Endothelial cell of umbilical vein (primary cell): ENCODE measurements at regions not wholly inside any gene's neighbourhood (a gene's known extent, or its start where the extent isn't known, plus 50 kb on each side); places are given as distances from the start of the nearest gene placed in this dataset.

Source experiments
- BruUV-seq: library from RNA; stranded (reverse); fragments of 400-500 nt; replicated peaks from 2 replicates; lab custom pipeline; 2021; lab: Mats Ljungman, UMichigan
- CTCF ChIA-PET: fragments of 300-600, 350-600 bp; sonication (Branson Sonifier 250); formaldehyde crosslinking; loops from one replicate; lab custom pipeline; 2021; ENCODE audit warnings: antibody characterized with exemption, inconsistent platforms; lab: Charles Lee
- POLR2A ChIA-PET: fragments of 300-600, 350-600 bp; sonication (Branson Sonifier 250); formaldehyde crosslinking; loops from one replicate; lab custom pipeline; 2021; ENCODE audit warnings: antibody characterized with exemption, inconsistent platforms; lab: Charles Lee
- DNase-seq: peaks from one replicate; pipeline ENCODE4 v3.0.0-alpha.2; 2011; ENCODE audit warnings: low read depth, low spot score
- FAIRE-seq: peaks from 2 replicates; lab custom pipeline; 2011; peaks lifted over from hg19 to GRCh38; lab: Jason Lieb, UNC
- H2AFZ ChIP-seq: 2 replicates; pipeline ENCODE4 v1.6.0; 2012; ENCODE audit warnings: low read depth, low read length, control low read depth, inconsistent platforms
- H3K27ac ChIP-seq: 2 replicates; pipeline ENCODE4 v1.5.1; 2011; ENCODE audit warnings: low read depth, mild to moderate bottlenecking, control low read depth, low read length, moderate library complexity; ENCODE audit not compliant: insufficient read depth
- H3K27me3 ChIP-seq, 2 experiments: 2 replicates each; pipeline versions ENCODE4 v1.6.0 to v1.6.1; 2011; ENCODE audit warnings: low read length in 2 of 2, mixed read lengths in 1 of 2; ENCODE audit not compliant: control insufficient read depth in 2 of 2, insufficient read depth in 2 of 2
- H3K36me3 ChIP-seq, 2 experiments: 2 replicates in 1 of 2; 3 replicates in 1 of 2; pipeline ENCODE4 v1.5.1; 2011; ENCODE audit warnings: low read length in 2 of 2, mild to moderate bottlenecking in 1 of 2, moderate library complexity in 1 of 2; ENCODE audit not compliant: control insufficient read depth in 2 of 2, insufficient read depth in 2 of 2; ENCODE audit errors: extremely low read depth in 1 of 2
- H3K4me1 ChIP-seq: 3 replicates; pipeline ENCODE4 v1.5.1; 2011; ENCODE audit warnings: mild to moderate bottlenecking, low read length; ENCODE audit not compliant: control insufficient read depth, insufficient read depth; ENCODE audit errors: extremely low read depth
- H3K4me2 ChIP-seq: 2 replicates; pipeline ENCODE4 v1.6.1; 2011; ENCODE audit warnings: low read length, control low read depth, mixed read lengths; ENCODE audit not compliant: insufficient read depth
- H3K4me3 ChIP-seq, 3 experiments: fragments of 200-600 bp in 1 of 3; sonication (generic), shearing (Covaris generic) in 1 of 3; replicated peaks in 1 of 3; 2 replicates each; pipeline ENCODE4 v1.5.1; 2011 to 2016; ENCODE audit warnings: control low read depth in 3 of 3, low read length in 3 of 3, mild to moderate bottlenecking in 2 of 3, inconsistent platforms in 1 of 3, low read depth in 1 of 3, moderate library complexity in 1 of 3; ENCODE audit not compliant: insufficient read depth in 1 of 3
- H3K79me2 ChIP-seq: 2 replicates; pipeline ENCODE4 v1.6.0; 2012; ENCODE audit warnings: low read length, inconsistent platforms; ENCODE audit not compliant: control insufficient read depth, insufficient read depth
- H3K9ac ChIP-seq: replicated peaks from 2 replicates; pipeline ENCODE3; 2011; ENCODE audit warnings: low read length, control low read depth; ENCODE audit not compliant: insufficient read depth; ENCODE audit errors: extremely low read depth
- H3K9me1 ChIP-seq: replicated peaks from 3 replicates; pipeline ENCODE4 v1.6.0; 2011; ENCODE audit warnings: mild to moderate bottlenecking, low read length; ENCODE audit not compliant: control insufficient read depth, insufficient read depth; ENCODE audit errors: extremely low read depth
- H3K9me3 ChIP-seq: replicated peaks from 2 replicates; pipeline ENCODE4 v1.5.1; 2012; ENCODE audit warnings: low read length, inconsistent platforms; ENCODE audit not compliant: control insufficient read depth, insufficient read depth
- H4K20me1 ChIP-seq: replicated peaks from 2 replicates; pipeline ENCODE3; 2011; ENCODE audit warnings: mild to moderate bottlenecking, low read length; ENCODE audit not compliant: control insufficient read depth, insufficient read depth; ENCODE audit errors: extremely low read depth
- EZH2 ChIP-seq: IDR thresholded peaks from 2 replicates; pipeline ENCODE4 v1.6.1; 2012; ENCODE audit warnings: borderline replicate concordance, low read depth, mild to moderate bottlenecking, moderate library complexity, low read length, inconsistent platforms; ENCODE audit not compliant: severe bottlenecking
- FOS ChIP-seq: IDR thresholded peaks from 2 replicates; pipeline ENCODE4 v1.6.1; 2011; ENCODE audit warnings: mild to moderate bottlenecking, low read length, moderate library complexity, borderline replicate concordance; ENCODE audit not compliant: insufficient read depth
- GATA2 ChIP-seq: IDR thresholded peaks from 2 replicates; pipeline ENCODE4 v1.7.0; 2011; ENCODE audit warnings: low read depth, mild to moderate bottlenecking, moderate library complexity, mixed read lengths, low read length; ENCODE audit not compliant: insufficient read length, insufficient read depth
- JUN ChIP-seq: IDR thresholded peaks from 2 replicates; pipeline ENCODE4 v1.6.1; 2011; ENCODE audit warnings: borderline replicate concordance, low read depth; ENCODE audit not compliant: insufficient read length, insufficient read depth
- MAX ChIP-seq: IDR thresholded peaks from 2 replicates; pipeline ENCODE4 v1.6.1; 2011; ENCODE audit not compliant: insufficient read depth, insufficient read length
- MYC ChIP-seq: IDR thresholded peaks from one replicate; pipeline ENCODE4 v1.6.1; 2011; ENCODE audit warnings: mild to moderate bottlenecking, low read depth, low read length
- POLR2A ChIP-seq: IDR thresholded peaks from 2 replicates; pipeline ENCODE4 v1.6.1; 2012; ENCODE audit warnings: low read depth, mild to moderate bottlenecking, control low read depth, low read length
- POLR2AphosphoS5 ChIP-seq: IDR thresholded peaks from 2 replicates; pipeline ENCODE4 v1.6.1; 2012; ENCODE audit warnings: low read depth, mild to moderate bottlenecking, control low read depth, low read length, moderate library complexity; ENCODE audit not compliant: insufficient read depth
- dilution Hi-C: fragments of 300-500 bp; cut with MboI; formaldehyde crosslinking; loops from one replicate; pipeline ENCODE4 v1.15.0; 2019; ENCODE audit warnings: low sequenced_read_pairs; ENCODE audit not compliant: extremely low pct_ligation_motif_present
- intact Hi-C: fragments of 100-400 bp; cut with micrococcal nuclease; formaldehyde crosslinking; loops from one replicate; pipeline ENCODE4 v1.10.0; 2022
- TF ChIP-seq, protein P1 (sequence below), 2 donors: IDR thresholded peaks; 1 replicate in 1 of 2; 2 replicates in 1 of 2; pipeline ENCODE4 v1.5.1; 2011; ENCODE audit warnings: low read length in 2 of 2, mild to moderate bottlenecking in 2 of 2, moderate library complexity in 2 of 2, control low read depth in 1 of 2, inconsistent platforms in 1 of 2, low read depth in 1 of 2; ENCODE audit not compliant: insufficient read depth in 1 of 2; ENCODE audit errors: extremely low read depth in 1 of 2

- Histone ChIP-seq H3K4me2 (no peak overlapping the region), H4K20me1 (no peaks in the 10 kb centered on the region), H3K79me2 (no peaks in the 10 kb centered on the region), H3K36me3 (no peaks in the 10 kb centered on the region), H3K9me1 (no peaks in the 10 kb centered on the region), H2AFZ (no peak overlapping the region), H3K27ac (no peak overlapping the region), H3K9ac (no peak overlapping the region), H3K9me3 (no peaks in the 10 kb centered on the region), H3K27me3 (no peaks in the 10 kb centered on the region), H3K4me1 (no peaks in the 10 kb centered on the region), H3K4me3 (no peak overlapping the region)
- intact Hi-C loops (no loop called here), dilution Hi-C loops (no loop called here)
- TF ChIP-seq POLR2A (no peak), POLR2AphosphoS5 (no peak), GATA2 (no peak), MAX (no peak), JUN (no peak), MYC (no peak), FOS (no peak), EZH2 (no peak)
- TF ChIP-seq, protein P1, sequence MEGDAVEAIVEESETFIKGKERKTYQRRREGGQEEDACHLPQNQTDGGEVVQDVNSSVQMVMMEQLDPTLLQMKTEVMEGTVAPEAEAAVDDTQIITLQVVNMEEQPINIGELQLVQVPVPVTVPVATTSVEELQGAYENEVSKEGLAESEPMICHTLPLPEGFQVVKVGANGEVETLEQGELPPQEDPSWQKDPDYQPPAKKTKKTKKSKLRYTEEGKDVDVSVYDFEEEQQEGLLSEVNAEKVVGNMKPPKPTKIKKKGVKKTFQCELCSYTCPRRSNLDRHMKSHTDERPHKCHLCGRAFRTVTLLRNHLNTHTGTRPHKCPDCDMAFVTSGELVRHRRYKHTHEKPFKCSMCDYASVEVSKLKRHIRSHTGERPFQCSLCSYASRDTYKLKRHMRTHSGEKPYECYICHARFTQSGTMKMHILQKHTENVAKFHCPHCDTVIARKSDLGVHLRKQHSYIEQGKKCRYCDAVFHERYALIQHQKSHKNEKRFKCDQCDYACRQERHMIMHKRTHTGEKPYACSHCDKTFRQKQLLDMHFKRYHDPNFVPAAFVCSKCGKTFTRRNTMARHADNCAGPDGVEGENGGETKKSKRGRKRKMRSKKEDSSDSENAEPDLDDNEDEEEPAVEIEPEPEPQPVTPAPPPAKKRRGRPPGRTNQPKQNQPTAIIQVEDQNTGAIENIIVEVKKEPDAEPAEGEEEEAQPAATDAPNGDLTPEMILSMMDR (IDR thresholded peaks at IDR 0.05; ENCODE audit: extremely low read depth in 1 of 2, insufficient read depth in 1 of 2, low read depth in 1 of 2, low read length in 2 of 2), result no peak
- DNase-seq (no peak), FAIRE-seq (no peak)
- POLR2A ChIA-PET, result no interaction called here
- BruUV-seq, result no TSS peak
- CTCF ChIA-PET, result no interaction called here
These were observed 85.7 kb downstream of the F11 start for GRCh38 chr4:186351668-186352194.
